GM18505 (cell line): ENCODE measurements at regions not wholly inside any gene's neighbourhood (a gene's known extent, or its start where the extent isn't known, plus 50 kb on each side); places are given as distances from the start of the nearest gene placed in this dataset.

ENCODE experiments used
- ATAC-seq: cut with Tn5 transposase; IDR thresholded peaks from one replicate; pipeline ENCODE4 v1.9.1; 2021; ENCODE audit not compliant: unreplicated experiment
- POLR2A ChIP-seq: IDR thresholded peaks from 4 replicates; pipeline ENCODE4 v1.6.1; 2011; ENCODE audit warnings: borderline replicate concordance; ENCODE audit not compliant: insufficient read depth, insufficient read length; ENCODE audit errors: extremely low read depth

- TF ChIP-seq POLR2A, result no peak
- ATAC-seq, result no peak
These were observed 132.8 kb upstream of the GALNT5 start for GRCh38 chr2:157124731-157125130.

DNA sequence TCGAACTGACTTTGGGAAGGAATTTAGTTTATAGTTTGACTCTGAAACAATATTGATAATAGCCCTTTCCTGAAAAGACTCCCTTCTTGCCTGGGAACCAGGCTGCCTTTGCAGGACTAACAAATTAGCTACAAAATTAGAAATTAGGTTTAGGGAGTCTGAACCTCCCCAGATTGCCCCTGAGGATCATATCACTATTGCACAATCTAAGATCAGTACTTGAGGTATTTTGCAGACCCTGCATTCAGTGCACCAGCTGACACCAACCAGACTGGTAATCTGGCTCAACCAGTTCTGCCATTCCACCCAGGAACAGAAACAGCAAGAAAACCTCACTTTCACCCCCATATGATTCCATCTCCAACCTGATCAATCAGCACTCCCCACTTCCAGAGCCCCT lies 131.8 kb upstream of the GALNT5 start:
- TF ChIP-seq POLR2A, result no peak
- no peak for ATAC-seq

GRCh38 chr2:157127249-157128012 lies 130.1 kb upstream of the GALNT5 start:
- no peak for ATAC-seq
- no peak for TF ChIP-seq POLR2A

DNA sequence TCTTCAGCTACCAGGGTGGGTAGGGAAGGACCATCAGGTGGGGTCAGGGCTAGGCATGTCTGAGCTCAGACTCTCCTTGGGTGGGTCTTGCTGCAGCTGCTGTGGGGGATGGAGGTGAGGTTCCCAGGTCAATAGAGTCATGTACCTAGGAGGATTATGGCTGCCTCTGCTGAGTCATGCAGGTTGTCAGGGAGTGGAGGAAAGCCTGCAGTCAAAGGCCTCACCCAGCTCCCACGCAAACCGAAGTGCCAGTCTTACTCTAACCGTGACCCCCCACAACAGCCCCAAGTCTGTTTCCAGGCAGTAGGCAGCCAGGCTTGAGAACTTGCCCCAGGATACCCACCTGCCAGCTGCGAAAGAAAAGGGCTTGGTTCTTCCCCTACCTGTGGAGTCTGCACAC lies 113.6 kb upstream of the GALNT5 start:
- ATAC-seq, result no peak
- TF ChIP-seq POLR2A, result no peak

DNA sequence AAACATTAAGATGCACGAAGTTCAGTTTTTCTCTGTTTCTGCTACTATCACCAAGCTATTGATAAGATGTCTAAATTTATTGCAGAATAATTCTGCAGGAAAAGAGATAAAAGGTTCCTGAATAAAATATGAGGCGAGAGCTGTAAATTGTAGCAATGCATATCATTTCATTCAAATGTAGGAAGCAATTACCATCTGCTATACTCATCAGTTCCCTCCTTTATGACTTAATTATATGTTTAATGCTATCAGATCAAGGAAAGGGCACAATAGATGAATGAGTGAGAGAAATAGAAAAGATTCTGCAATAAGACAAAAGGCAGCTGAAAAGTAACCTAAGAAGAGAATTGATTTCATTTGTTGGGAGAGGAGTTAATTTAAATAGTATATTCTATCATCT lies 108.2 kb upstream of the GALNT5 start:
- ATAC-seq, result no peak
- TF ChIP-seq POLR2A, result no peak

- peak; percentile 94 for ATAC-seq
- no peak for TF ChIP-seq POLR2A
These were observed 106.8 kb upstream of the GALNT5 start for GRCh38 chr2:157150747-157151146.

DNA sequence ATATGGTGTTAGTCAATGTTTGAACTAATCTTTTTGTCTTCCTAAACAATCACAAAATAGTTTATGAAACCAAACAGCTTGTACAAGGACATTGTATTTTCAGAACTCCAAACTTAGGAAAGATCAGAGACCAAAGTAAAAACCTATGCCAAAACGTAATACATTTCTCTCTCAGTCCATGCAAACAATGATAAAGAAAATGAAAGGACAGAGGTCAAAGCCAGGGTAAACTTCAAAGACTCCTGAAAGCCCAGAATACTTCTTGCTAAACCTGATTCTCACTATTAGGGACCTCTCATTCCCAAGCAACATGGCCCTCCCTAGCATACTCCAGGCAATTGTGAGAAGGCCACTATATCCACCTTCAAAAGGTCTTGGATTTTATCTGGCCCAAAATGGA lies 105.1 kb upstream of the GALNT5 start:
- TF ChIP-seq POLR2A, result no peak
- no peak for ATAC-seq

- TF ChIP-seq POLR2A, result no peak
These were observed 101.5 kb upstream of the GALNT5 start for GRCh38 chr2:157155992-157156391.

GRCh38 chr2:157158111-157158510 lies 99.4 kb upstream of the GALNT5 start:
- no peak for ATAC-seq
- TF ChIP-seq POLR2A, result no peak

More at GRCh38 chr2:157155992-157156391, 101.5 kb upstream of the GALNT5 start:
- ATAC-seq, result no peak

GRCh38 chr2:157159221-157159934 lies 98.1 kb upstream of the GALNT5 start:
- no peak for ATAC-seq
- TF ChIP-seq POLR2A, result no peak

DNA sequence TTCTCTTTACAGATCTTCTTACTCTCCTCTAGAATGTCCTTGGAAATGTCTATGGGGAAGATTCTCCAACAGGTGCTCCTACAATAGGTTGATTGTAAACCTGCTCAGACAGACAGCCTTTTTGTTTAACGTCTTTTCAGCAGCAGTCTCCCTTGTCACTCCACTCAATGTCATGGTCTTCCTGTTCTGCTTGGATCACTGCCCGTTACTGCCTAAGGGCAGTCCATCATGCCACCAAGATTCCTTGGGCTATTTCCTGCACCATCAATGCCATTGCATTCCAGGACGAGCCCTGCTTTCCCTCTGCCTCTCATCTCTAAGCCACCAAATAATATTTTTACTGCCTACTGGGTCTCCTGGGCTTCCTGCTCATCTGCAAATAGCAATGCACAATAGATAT lies 97.4 kb upstream of the GALNT5 start:
- no peak for ATAC-seq
- no peak for TF ChIP-seq POLR2A

GRCh38 chr2:157164370-157164769 lies 93.1 kb upstream of the GALNT5 start:
- no peak for TF ChIP-seq POLR2A
- ATAC-seq, result no peak

DNA sequence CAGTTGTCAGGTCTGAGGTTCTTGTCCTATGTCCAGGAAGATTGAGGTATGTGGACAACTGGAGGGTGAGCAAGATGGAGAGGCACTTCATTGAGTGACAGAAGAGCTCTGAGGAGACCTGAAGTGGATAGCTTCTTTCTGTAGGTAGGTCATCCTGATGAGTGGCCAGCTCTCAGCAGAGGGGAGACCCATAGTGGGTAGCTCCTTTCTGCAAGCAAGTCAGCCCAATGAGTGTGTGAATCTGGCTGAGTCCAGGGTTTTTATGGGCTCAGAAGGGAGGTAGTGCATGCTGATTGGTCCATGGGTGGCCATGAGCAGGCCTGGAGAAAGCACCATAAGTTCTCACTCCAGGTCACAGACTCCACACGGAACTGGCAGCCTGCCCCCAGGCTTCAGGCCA lies 92.6 kb upstream of the GALNT5 start:
- no peak for TF ChIP-seq POLR2A
- no peak for ATAC-seq

GRCh38 chr2:157168501-157168900 lies 89.0 kb upstream of the GALNT5 start:
- no peak for TF ChIP-seq POLR2A

More at GRCh38 chr2:157168501-157168900, 89.0 kb upstream of the GALNT5 start:
- ATAC-seq, result no peak
